ENCODE measurements at regions not wholly inside any gene's neighbourhood (a gene's known extent, or its start where the extent isn't known, plus 50 kb on each side); places are given as distances from the start of the nearest gene placed in this dataset.

DNA sequence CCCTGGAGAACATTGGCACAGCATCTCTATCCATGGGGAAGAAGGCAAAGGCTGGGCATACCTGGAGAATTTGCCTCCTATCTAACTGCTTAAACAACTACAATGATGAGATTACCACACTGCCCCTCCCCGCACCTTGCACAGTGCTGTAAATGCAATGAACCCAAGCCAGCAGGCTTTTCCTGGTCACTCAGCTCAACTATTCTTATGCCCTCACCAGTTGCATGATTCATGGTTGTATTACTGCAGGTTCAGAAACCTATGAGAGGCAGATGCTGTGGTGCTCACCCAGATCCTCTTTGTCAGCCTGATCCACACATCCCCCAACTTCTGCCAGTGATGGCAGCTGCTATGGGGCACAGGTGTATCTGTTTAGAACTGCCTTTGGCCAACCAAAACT is 77.7 kb upstream of the STAC start:
- no peak for TF ChIP-seq POLR2AphosphoS5 (IDR thresholded peaks at IDR 0.05)
- TF ChIP-seq, protein P1, sequence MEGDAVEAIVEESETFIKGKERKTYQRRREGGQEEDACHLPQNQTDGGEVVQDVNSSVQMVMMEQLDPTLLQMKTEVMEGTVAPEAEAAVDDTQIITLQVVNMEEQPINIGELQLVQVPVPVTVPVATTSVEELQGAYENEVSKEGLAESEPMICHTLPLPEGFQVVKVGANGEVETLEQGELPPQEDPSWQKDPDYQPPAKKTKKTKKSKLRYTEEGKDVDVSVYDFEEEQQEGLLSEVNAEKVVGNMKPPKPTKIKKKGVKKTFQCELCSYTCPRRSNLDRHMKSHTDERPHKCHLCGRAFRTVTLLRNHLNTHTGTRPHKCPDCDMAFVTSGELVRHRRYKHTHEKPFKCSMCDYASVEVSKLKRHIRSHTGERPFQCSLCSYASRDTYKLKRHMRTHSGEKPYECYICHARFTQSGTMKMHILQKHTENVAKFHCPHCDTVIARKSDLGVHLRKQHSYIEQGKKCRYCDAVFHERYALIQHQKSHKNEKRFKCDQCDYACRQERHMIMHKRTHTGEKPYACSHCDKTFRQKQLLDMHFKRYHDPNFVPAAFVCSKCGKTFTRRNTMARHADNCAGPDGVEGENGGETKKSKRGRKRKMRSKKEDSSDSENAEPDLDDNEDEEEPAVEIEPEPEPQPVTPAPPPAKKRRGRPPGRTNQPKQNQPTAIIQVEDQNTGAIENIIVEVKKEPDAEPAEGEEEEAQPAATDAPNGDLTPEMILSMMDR (IDR thresholded peaks at IDR 0.05) = no peak

Data from esophagus muscularis mucosa (tissue), 3 donors.